ENCODE measurements at regions not wholly inside any gene's neighbourhood (a gene's known extent, or its start where the extent isn't known, plus 50 kb on each side); places are given as distances from the start of the nearest gene placed in this dataset.

GRCh38 chr12:127231371-127231770 lies 1035.6 kb upstream of the TMEM132C start:
- FAIRE-seq: no peak
- TF ChIP-seq CTCF (IDR thresholded peaks at IDR 0.05; ENCODE audit: insufficient read depth, missing control alignments): no peak

GRCh38 chr12:127233016-127233415 lies 1034.0 kb upstream of the TMEM132C start:
- TF ChIP-seq CTCF (IDR thresholded peaks at IDR 0.05; ENCODE audit: insufficient read depth, missing control alignments): no peak
- DNase-seq (ENCODE audit: insufficient read length, low spot score) (no peak), FAIRE-seq (no peak)

More at GRCh38 chr12:127231371-127231770, 1035.6 kb upstream of the TMEM132C start:
- DNase-seq (ENCODE audit: insufficient read length, low spot score): no peak

GRCh38 chr12:127235761-127236160 lies 1031.2 kb upstream of the TMEM132C start:
- FAIRE-seq (no peak), DNase-seq (ENCODE audit: insufficient read length, low spot score) (no peak)
- TF ChIP-seq CTCF (IDR thresholded peaks at IDR 0.05; ENCODE audit: insufficient read depth, missing control alignments): no peak

GRCh38 chr12:127236491-127236890 lies 1030.5 kb upstream of the TMEM132C start:
- no peak for TF ChIP-seq CTCF (IDR thresholded peaks at IDR 0.05; ENCODE audit: insufficient read depth, missing control alignments)
- FAIRE-seq (no peak), DNase-seq (ENCODE audit: insufficient read length, low spot score) (no peak)

GRCh38 chr12:127237151-127237550 lies 1029.8 kb upstream of the TMEM132C start:
- no peak for DNase-seq (ENCODE audit: insufficient read length, low spot score)
- TF ChIP-seq CTCF (IDR thresholded peaks at IDR 0.05; ENCODE audit: insufficient read depth, missing control alignments): no peak
- FAIRE-seq: no peak

GRCh38 chr12:127238107-127238506 lies 1028.9 kb upstream of the TMEM132C start:
- no peak for DNase-seq (ENCODE audit: insufficient read length, low spot score)
- no peak for TF ChIP-seq CTCF (IDR thresholded peaks at IDR 0.05; ENCODE audit: insufficient read depth, missing control alignments)
- FAIRE-seq: no peak

GRCh38 chr12:127239781-127240180 lies 1027.2 kb upstream of the TMEM132C start:
- FAIRE-seq (no peak), DNase-seq (ENCODE audit: insufficient read length, low spot score) (no peak)
- TF ChIP-seq CTCF (IDR thresholded peaks at IDR 0.05; ENCODE audit: insufficient read depth, missing control alignments): no peak
